SU-DHL-6 (cell line): ENCODE measurements at regions not wholly inside any gene's neighbourhood (a gene's known extent, or its start where the extent isn't known, plus 50 kb on each side); places are given as distances from the start of the nearest gene placed in this dataset.

Source experiments
- H2AFZ ChIP-seq: fragments of 200-600 bp; sonication (generic); 2 replicates; pipeline ENCODE4 v1.6.1; 2014; ENCODE audit warnings: low read depth, mild to moderate bottlenecking, moderate library complexity, mixed read lengths, antibody characterized with exemption, low read length; ENCODE audit not compliant: severe bottlenecking
- H3F3A ChIP-seq: fragments of 200-600 bp; shearing (Covaris generic); 2 replicates; pipeline ENCODE4 v1.6.0; 2016; ENCODE audit warnings: antibody characterized with exemption, mild to moderate bottlenecking; ENCODE audit not compliant: insufficient read depth
- H3K27ac ChIP-seq: fragments of 200-600 bp; sonication (generic); 2 replicates; pipeline ENCODE4 v1.5.1; 2016; ENCODE audit warnings: low read depth, mild to moderate bottlenecking, low read length, moderate library complexity, mixed read lengths
- H3K27me3 ChIP-seq: fragments of 200-600 bp; sonication (generic), shearing (Covaris generic); 2 replicates; pipeline ENCODE4 v1.6.0; 2014; ENCODE audit warnings: mild to moderate bottlenecking, low read length
- H3K36me3 ChIP-seq: fragments of 200-600 bp; sonication (generic); 2 replicates; pipeline ENCODE4 v1.6.1; 2014; ENCODE audit warnings: mild to moderate bottlenecking, low read length, mixed read lengths
- H3K4me2 ChIP-seq: fragments of 300-600, 200-600 bp; shearing (Covaris generic), sonication (generic); 2 replicates; pipeline ENCODE4 v1.6.0; 2014; ENCODE audit warnings: low read length, low read depth, mild to moderate bottlenecking; ENCODE audit not compliant: poor library complexity, severe bottlenecking
- H3K4me3 ChIP-seq: fragments of 200-600 bp; sonication (generic); 2 replicates; pipeline ENCODE4 v1.5.1; 2014; ENCODE audit warnings: antibody characterized with exemption, low read length, mild to moderate bottlenecking, mixed read lengths; ENCODE audit not compliant: insufficient read depth, poor library complexity, severe bottlenecking
- H3K79me2 ChIP-seq: fragments of 200-600 bp; sonication (generic); 2 replicates; pipeline ENCODE4 v1.6.1; 2014; ENCODE audit warnings: mild to moderate bottlenecking, low read length, moderate library complexity; ENCODE audit not compliant: insufficient read depth
- H3K9ac ChIP-seq: fragments of 200-600 bp; sonication (generic); 2 replicates; pipeline ENCODE4 v1.7.0; 2014; ENCODE audit warnings: mild to moderate bottlenecking, low read length
- H3K9me2 ChIP-seq: fragments of 200-600 bp; sonication (generic); replicated peaks from 2 replicates; pipeline ENCODE4 v1.6.1; 2014; ENCODE audit warnings: low read length; ENCODE audit not compliant: insufficient read depth
- H3K9me3 ChIP-seq: fragments of 200-600 bp; sonication (generic); 2 replicates; pipeline ENCODE4 v1.6.1; 2014; ENCODE audit warnings: low read length, mixed read lengths; ENCODE audit not compliant: insufficient read depth
- H4K20me1 ChIP-seq: fragments of 200-600 bp; sonication (generic); 2 replicates; pipeline ENCODE4 v1.6.1; 2014; ENCODE audit warnings: low read depth, mild to moderate bottlenecking, antibody characterized with exemption, low read length, moderate library complexity, mixed read lengths
- EZH2phosphoT487 ChIP-seq: fragments of 200-600 bp; sonication (generic), shearing (Covaris generic); conservative IDR thresholded peaks from 2 replicates; pipeline ENCODE4 v1.6.1; 2018; ENCODE audit warnings: mild to moderate bottlenecking, antibody characterized with exemption, low read length, moderate library complexity, mixed read lengths
- TF ChIP-seq, protein P1 (sequence below): fragments of 200-600 bp; sonication (generic); IDR thresholded peaks from one replicate; pipeline ENCODE4 v1.5.1; 2017; ENCODE audit warnings: antibody characterized with exemption, mild to moderate bottlenecking, low read length, moderate library complexity; ENCODE audit not compliant: insufficient read depth, poor library complexity, severe bottlenecking

DNA sequence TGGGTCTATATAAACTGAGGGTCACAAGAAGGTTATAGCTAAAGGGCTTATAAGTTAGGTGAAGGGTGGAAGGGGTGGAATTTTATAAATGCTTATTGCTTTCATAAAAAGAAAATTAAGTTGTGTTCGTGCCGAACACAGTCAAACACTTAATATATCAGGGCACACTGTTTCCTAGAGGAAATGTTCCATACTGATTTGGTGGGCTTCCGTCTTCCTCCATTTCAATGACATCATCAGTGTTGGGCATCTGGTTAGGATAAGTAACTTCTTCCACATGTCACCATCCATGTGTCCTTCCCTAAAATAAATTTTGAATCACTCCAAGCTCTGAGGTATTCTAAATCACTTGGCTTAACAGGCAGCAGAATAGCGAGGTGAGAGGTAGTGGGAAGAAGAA is 466.4 kb downstream of the MED13L start:
- Histone ChIP-seq H2AFZ (no peak overlapping the region), H3K36me3 (no peaks in the 10 kb centered on the region), H3K9me3 (no peaks in the 10 kb centered on the region), H3K9ac (no peak overlapping the region), H3K27me3 (no peaks in the 10 kb centered on the region), H3K79me2 (no peaks in the 10 kb centered on the region), H3K27ac (no peak overlapping the region), H3F3A (no peaks in the 10 kb centered on the region), H3K4me2 (no peak overlapping the region), H3K4me3 (no peak overlapping the region), H3K9me2 (no peaks in the 10 kb centered on the region), H4K20me1 (no peaks in the 10 kb centered on the region)
- no peak for TF ChIP-seq EZH2phosphoT487
- TF ChIP-seq, protein P1, sequence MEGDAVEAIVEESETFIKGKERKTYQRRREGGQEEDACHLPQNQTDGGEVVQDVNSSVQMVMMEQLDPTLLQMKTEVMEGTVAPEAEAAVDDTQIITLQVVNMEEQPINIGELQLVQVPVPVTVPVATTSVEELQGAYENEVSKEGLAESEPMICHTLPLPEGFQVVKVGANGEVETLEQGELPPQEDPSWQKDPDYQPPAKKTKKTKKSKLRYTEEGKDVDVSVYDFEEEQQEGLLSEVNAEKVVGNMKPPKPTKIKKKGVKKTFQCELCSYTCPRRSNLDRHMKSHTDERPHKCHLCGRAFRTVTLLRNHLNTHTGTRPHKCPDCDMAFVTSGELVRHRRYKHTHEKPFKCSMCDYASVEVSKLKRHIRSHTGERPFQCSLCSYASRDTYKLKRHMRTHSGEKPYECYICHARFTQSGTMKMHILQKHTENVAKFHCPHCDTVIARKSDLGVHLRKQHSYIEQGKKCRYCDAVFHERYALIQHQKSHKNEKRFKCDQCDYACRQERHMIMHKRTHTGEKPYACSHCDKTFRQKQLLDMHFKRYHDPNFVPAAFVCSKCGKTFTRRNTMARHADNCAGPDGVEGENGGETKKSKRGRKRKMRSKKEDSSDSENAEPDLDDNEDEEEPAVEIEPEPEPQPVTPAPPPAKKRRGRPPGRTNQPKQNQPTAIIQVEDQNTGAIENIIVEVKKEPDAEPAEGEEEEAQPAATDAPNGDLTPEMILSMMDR, result no peak

DNA sequence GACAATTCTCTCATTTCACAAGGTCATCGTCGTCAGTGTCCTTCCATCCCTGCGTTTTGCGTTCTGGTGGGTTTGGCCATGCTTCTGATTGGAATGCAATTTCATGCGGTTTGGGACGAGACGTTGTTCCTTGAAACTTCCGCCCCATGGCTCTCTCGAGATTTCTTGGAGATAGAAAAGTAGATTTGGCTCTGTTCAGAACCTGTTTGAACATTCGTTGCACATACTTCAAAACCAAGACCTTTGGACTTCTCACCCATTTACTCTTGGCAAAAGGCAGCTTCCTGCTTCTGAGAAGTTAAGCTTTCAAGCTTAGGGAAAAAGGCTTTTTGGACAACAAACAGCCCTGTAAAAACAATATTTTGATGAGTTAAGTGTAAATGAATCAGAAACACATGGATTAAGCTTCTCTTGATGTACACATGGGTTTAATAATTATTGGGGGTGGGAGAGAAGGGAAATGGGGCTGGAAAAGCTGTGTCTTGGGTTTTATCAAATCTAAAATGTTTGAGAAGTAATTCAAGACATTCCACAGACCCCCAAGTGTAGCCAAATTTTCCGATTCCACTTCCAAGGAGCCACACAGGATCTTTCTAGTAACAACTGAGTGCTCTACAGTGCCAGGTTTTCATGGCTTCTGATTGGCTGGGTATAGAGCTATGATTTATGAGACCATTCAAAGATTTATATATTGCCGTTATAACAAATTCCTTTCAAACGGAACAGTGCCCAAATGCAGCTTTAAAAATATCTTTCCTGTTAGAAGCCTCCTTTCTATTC is 467.2 kb downstream of the MED13L start:
- H3K9me2 ChIP-seq, result no peaks in the 10 kb centered on the region
- no peak overlapping the region for H3K4me3 ChIP-seq
- H4K20me1 ChIP-seq, result no peaks in the 10 kb centered on the region
- no peaks in the 10 kb centered on the region for H3K36me3 ChIP-seq
- TF ChIP-seq, protein P1, result no peak
- H3K79me2 ChIP-seq, result no peaks in the 10 kb centered on the region
- H3K27ac ChIP-seq, result no peak overlapping the region
- no peaks in the 10 kb centered on the region for H3K9me3 ChIP-seq
- H2AFZ ChIP-seq, result no peak overlapping the region
- no peak overlapping the region for H3K4me2 ChIP-seq
- no peaks in the 10 kb centered on the region for H3F3A ChIP-seq
- H3K27me3 ChIP-seq, result no peaks in the 10 kb centered on the region
- no peak overlapping the region for H3K9ac ChIP-seq

DNA sequence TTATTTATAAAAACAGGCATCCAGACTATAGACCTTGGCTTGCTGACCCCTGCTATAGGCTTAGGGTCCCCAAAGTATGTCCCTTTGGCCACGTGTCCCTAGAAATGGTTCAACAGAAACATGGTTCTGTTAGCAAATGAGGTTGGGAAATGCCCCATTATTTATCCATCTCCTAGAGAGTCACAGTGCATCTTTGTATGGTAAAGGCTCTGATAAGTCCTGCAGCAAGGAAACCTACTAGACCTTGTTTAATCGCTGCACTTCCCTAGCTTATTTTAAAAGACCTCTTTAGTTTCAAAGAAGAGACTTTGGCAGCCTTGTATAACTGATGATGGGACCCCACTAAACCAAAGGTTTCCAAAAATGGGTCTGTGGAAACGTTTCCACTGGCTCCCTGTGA is 471.5 kb downstream of the MED13L start:
- Histone ChIP-seq H3K9me3 (no peaks in the 10 kb centered on the region), H3F3A (no peaks in the 10 kb centered on the region), H3K79me2 (no peaks in the 10 kb centered on the region), H3K9me2 (no peaks in the 10 kb centered on the region), H3K27me3 (no peaks in the 10 kb centered on the region), H2AFZ (no peak overlapping the region), H4K20me1 (no peaks in the 10 kb centered on the region), H3K4me3 (no peak overlapping the region), H3K9ac (no peak overlapping the region), H3K36me3 (no peaks in the 10 kb centered on the region), H3K4me2 (no peak overlapping the region), H3K27ac (no peak overlapping the region)
- TF ChIP-seq, protein P1, result no peak
- no peak for TF ChIP-seq EZH2phosphoT487
